B cell (primary cell): ENCODE measurements at regions not wholly inside any gene's neighbourhood (a gene's known extent, or its start where the extent isn't known, plus 50 kb on each side); places are given as distances from the start of the nearest gene placed in this dataset.

Source experiments
- EZH2 ChIP-seq: IDR thresholded peaks from 2 replicates; pipeline ENCODE4 v1.6.1; 2012; ENCODE audit warnings: borderline replicate concordance, low read depth, mild to moderate bottlenecking, moderate library complexity, low read length; ENCODE audit not compliant: insufficient read depth, poor library complexity, severe bottlenecking
- TF ChIP-seq, protein P1 (sequence below): fragments of 200-600 bp; IDR thresholded peaks from one replicate; pipeline ENCODE4 v1.8.0; 2022; ENCODE audit warnings: antibody characterized with exemption, mild to moderate bottlenecking

- TF ChIP-seq, protein P1, sequence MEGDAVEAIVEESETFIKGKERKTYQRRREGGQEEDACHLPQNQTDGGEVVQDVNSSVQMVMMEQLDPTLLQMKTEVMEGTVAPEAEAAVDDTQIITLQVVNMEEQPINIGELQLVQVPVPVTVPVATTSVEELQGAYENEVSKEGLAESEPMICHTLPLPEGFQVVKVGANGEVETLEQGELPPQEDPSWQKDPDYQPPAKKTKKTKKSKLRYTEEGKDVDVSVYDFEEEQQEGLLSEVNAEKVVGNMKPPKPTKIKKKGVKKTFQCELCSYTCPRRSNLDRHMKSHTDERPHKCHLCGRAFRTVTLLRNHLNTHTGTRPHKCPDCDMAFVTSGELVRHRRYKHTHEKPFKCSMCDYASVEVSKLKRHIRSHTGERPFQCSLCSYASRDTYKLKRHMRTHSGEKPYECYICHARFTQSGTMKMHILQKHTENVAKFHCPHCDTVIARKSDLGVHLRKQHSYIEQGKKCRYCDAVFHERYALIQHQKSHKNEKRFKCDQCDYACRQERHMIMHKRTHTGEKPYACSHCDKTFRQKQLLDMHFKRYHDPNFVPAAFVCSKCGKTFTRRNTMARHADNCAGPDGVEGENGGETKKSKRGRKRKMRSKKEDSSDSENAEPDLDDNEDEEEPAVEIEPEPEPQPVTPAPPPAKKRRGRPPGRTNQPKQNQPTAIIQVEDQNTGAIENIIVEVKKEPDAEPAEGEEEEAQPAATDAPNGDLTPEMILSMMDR = no peak
- no peak for TF ChIP-seq EZH2
These were observed 1083.7 kb upstream of the FLRT2 start for GRCh38 chr14:84446250-84446649.
